GM19397 (cell line): ENCODE measurements at regions not wholly inside any gene's neighbourhood (a gene's known extent, or its start where the extent isn't known, plus 50 kb on each side); places are given as distances from the start of the nearest gene placed in this dataset.

Source experiments
- ATAC-seq: cut with Tn5 transposase; IDR thresholded peaks from one replicate; pipeline ENCODE4 v1.9.1; 2021; ENCODE audit warnings: mild to moderate bottlenecking, moderate library complexity; ENCODE audit not compliant: unreplicated experiment

- ATAC-seq = no peak
These were observed 178.0 kb upstream of the DMRT1 start for GRCh38 chr9:663541-663940.

- ATAC-seq = no peak
These were observed 176.2 kb upstream of the DMRT1 start for GRCh38 chr9:665296-665695.

DNA sequence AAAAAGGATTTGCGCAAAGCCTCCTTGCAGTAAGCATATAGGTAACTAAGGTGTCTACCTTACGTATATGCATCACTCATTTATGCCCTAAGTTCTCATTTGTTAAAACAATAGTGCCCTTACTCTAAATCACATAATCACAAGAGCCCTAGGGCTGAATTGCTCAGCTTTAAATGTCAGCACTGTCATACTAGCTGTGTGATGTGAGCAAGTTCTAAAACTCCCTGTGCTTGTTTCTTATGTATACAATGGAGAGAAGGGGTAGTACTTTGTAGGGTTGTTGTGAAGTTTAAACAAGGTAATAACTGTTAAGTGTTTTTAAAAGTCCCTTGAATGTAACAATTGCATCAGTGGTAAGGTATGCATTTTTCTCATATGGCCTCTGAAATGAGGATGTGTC lies 169.5 kb upstream of the DMRT1 start:
- no peak for ATAC-seq

DNA sequence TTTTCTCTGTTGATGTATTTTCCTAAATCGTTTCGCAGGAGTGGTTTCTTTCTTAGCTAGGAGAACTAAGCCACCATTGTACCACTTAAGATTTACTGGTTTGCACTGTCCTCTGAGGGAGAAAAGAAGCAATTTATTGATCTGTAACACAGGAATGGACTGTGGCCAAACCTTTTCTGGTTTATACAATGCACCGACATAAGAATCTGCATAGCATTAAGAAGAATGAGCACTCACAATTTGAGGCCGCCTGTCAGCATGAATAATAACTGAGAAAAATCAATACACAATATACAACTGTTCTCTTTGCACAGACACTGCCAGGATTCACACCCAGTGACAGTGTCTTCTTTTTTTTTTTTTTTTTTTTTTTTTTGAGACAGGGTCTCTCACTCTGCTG lies 168.6 kb upstream of the DMRT1 start:
- ATAC-seq = no peak

DNA sequence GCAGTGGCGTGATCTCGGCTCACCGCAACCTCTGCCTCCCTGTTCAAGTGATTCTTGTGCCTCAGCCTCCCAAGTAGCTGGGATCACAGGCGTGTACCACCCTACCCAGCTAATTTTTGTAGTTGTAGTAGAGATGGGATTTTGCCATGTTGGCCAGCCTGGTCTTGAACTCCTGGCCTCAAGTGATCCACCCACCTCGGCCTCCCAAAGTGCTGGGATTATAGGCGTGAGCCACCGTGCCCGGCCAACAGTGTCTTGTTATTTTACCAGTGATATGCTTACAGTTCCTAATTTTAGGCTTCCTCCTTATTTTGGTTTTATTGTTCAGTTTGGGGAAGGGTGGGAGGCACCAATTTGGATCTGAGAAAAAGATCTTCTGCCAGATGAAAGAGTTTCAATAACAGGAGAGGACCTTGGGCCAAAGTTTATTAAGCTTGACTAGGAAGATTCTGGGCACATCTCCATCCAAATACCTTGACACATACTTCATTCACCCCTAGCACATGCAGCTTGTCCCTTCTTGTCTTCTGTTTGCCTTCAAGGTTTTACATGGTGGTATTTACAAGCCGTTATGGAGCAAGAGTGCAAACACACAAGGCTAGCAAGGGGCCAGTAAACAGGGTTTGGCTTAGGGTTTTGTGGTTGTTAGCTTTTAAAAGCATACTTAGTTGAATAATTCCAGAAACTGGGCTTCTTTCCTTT lies 168.1 kb upstream of the DMRT1 start:
- no peak for ATAC-seq

GRCh38 chr9:673966-674526 lies 167.5 kb upstream of the DMRT1 start:
- ATAC-seq = no peak

GRCh38 chr9:675697-676370 lies 165.7 kb upstream of the DMRT1 start:
- ATAC-seq = no peak

DNA sequence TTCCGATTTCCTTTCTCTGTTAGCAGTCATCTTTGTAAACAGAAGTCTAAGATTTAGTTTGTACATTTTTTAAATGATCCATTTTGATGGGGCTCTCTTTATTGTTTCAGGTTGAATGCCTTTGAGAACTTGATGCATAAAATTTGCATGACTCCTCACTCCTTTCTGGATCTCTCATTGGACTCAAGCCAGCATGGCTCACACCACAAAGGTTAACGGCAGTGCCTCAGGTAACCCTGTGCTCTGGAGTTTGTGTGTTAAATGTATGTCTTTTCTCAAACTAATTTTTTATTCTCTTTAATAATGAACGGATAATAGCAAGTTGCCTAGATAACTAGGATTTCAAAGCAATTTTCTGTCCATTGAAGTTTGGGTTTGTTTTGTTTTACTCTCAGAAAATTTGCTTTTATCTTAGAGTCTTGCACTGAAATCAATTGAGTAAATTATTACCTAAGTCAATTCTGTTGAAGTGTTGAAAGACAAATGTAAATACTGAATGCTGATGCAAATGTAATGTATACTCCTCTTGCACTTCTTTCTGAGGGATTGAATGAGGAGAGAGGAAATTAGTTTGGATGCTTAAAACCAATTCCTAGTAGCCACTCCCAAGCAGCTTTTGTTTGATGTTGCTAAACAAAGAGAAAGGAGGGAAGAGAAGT lies 164.6 kb upstream of the DMRT1 start:
- ATAC-seq = no peak

GRCh38 chr9:677461-678097 lies 163.9 kb upstream of the DMRT1 start:
- no peak for ATAC-seq

DNA sequence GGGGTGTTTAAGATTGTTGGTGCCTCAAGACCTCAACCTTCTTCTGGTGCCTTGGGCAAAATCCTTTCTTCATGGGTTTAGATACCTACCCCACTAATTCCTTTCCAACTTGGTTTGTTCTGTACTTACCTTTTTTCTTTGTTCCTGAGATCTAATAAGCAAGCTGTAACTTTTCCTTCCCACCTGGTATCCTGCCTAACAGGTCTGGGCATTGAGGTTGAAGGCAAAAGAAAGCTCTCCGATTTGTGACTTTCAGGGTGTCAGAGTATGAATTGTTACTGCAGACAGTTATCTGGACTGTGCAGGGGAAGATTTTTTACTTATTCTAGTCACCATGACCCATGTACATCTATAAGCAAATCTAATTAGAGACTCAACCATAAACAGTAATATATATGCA lies 162.6 kb upstream of the DMRT1 start:
- no peak for ATAC-seq

DNA sequence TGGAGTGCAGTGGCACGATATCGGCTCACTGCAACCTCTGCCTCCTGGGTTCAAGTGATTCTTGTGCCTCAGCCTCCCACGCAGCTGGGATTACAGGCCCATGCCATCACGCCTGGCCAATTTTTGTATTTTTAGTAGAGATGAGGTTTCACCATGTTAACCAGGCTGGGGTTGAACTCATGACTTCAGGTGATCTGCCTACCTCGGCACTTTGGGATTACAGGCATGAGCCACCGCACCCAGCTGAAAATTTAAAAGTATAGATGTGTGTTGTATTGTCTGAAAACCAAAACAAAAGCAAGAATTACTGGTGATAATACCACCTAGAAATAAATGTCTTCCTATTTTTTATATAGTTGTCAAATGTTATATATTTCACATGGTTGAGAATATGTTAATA lies 162.0 kb upstream of the DMRT1 start:
- ATAC-seq = no peak

GRCh38 chr9:680106-680505 lies 161.4 kb upstream of the DMRT1 start:
- ATAC-seq = no peak

GRCh38 chr9:682633-683508 lies 158.6 kb upstream of the DMRT1 start:
- no peak for ATAC-seq

DNA sequence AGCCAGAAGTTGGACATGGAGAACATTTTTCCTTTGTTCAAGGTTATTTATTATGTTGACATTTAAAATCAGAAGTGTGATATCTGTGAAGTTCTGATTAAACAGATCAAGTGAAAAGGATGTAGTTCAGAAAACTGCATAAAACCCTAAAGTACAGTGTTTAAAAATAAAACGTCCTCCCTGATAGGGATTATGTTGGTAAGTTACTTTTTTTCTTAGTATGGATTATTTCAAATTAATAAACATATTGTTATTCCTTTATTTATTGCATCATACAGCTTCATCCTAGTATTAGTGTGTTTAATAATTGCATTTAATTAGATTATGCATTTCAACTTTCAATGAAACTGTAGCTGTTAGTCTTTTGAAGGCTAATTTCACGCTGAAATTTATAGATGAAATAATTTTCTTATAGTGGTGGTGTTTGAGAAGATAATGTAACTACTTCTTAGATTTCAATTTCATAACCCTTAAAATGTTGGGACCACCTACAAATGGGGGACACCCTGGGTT lies 157.9 kb upstream of the DMRT1 start:
- ATAC-seq = no peak

DNA sequence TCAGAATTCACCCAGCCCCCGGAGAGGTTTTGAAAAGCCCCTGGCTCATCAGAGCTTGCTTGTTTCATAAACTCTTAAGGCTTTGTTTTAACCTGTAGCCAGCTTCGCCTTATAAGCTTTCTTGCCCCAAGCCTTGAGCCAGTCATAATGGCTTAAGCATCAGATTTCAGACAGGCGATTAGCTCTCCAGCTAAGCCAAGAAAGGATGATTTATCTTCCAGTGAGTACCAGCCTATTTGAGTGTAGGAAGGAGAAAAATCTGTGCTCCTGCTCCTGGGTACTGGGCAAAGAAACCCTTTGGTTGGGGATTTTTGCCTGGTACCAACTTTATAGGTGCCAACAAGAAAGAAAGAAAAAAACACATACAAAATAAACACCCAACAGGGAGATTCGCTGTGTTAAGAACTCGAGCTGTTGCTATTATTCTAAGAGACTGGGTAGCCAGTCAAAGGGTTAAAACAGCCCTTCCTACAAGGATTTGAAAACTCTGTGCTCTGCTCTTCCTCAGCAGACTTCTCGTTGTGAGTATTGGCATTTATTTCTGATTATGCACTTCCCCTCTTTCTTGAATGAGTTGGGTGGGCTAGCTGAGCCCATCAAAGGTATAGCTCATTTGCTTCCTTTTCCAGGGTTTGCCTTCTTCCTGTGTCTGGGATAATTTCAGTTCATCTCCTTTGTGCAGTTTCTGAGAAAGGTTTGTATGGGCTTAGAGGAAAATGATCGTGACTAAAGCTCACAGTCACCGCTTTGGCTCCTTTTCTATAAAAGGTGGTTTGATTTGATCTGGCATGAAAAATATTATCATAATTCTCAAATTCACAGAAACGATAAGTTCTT lies 157.2 kb upstream of the DMRT1 start:
- ATAC-seq = no peak

GRCh38 chr9:684941-685340 lies 156.6 kb upstream of the DMRT1 start:
- ATAC-seq = no peak

DNA sequence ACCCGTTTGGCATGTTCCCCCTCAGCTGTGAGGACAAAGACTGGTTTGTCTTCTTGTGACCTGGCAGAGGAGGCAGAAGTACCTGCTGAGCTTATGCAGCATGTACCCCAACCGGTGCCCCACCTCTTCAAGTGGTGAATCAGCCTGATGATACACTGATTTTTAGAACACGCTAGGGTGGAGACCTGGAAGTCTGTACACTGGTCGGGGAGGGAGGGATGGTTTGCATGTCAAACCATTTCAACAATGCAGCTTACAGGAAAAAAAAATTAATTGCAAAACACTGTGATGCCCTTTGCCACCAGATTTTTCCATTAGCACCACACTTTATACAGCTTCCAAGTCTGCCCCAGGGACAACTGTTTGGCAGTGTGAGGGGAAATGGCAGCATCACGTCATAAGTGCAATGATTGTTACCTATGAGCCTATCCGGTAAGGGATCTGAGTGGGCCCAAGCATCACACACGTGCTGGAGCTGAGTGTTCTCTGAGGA lies 155.1 kb upstream of the DMRT1 start:
- ATAC-seq = no peak

DNA sequence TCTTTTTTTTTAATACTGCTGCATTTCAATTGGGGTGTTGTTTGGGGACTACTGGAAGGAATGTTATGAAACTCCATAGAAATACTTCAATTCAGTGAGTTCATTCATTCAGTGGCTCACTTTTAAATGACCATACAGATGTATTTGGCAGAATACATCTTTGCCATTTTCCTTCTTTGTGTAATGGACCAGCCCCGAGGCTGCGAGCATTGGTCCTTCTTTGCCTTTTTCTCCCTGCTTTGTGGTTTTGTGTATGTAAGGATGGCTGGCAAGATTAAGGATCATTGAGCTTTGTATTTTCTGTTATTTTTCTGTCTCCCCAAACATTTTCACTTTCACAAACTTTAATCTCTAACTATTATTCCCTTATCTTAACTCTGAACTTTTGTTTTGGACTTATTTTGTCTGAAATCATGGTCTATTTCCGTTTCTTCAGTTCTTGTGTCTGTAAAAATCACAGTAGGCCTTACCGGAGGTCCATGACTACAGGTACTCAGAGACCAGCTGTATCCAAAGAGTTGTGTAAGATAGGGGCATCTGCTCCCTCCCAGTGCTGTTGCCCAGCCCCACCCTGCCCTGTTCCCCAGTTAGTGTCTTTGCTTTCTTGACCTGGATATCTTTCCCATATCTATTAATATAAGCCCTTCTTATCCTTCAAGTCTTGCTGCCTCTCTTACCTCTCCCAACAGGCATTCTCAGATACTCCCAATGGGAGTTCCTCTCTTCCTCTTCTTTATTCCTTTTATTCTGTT lies 154.3 kb upstream of the DMRT1 start:
- ATAC-seq = no peak

DNA sequence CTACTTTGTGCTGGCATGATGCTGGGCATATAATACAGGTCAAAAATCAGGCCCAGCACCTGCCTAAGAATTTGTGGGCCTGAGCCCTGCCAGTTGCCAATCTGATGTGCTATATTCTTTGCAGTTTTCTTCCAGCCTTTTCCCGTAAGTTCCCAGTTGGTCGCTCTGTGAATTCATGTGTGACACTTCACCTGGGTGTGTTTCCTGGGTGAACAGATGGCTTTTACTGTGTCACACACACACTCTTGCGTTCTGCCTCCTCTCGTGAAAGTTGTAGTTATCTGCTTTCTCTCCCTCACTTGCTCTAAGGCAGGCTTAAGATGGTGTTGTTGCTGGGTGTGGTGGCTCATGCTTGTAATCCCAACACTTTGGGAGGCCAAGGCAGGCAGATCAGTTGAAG lies 153.5 kb upstream of the DMRT1 start:
- no peak for ATAC-seq
